Muscle layer of colon (tissue), 2 donors: ENCODE measurements at regions not wholly inside any gene's neighbourhood (a gene's known extent, or its start where the extent isn't known, plus 50 kb on each side); places are given as distances from the start of the nearest gene placed in this dataset.

Source experiments
- H3K27ac ChIP-seq: one replicate; pipeline ENCODE4 v1.7.0; 2013; ENCODE audit warnings: low read depth, mild to moderate bottlenecking, low read length, moderate library complexity
- H3K27me3 ChIP-seq, 2 donors: one replicate each; pipeline ENCODE4 v1.7.0; 2013; ENCODE audit warnings: low read length in 2 of 2, mild to moderate bottlenecking in 2 of 2; ENCODE audit not compliant: insufficient read depth in 2 of 2, control insufficient read depth in 1 of 2
- H3K36me3 ChIP-seq: one replicate; pipeline ENCODE4 v1.7.0; 2013; ENCODE audit warnings: mild to moderate bottlenecking, low read length; ENCODE audit not compliant: insufficient read depth
- H3K4me1 ChIP-seq: one replicate; pipeline ENCODE4 v1.7.0; 2013; ENCODE audit warnings: mild to moderate bottlenecking, low read length; ENCODE audit not compliant: insufficient read depth
- H3K4me3 ChIP-seq, 2 donors: one replicate each; pipeline ENCODE4 v1.7.0; 2013; ENCODE audit warnings: low read length in 2 of 2, low read depth in 1 of 2, mild to moderate bottlenecking in 1 of 2, moderate library complexity in 1 of 2
- H3K9ac ChIP-seq: one replicate; pipeline ENCODE4 v1.7.0; 2013; ENCODE audit warnings: low read length
- H3K9me3 ChIP-seq: one replicate; pipeline ENCODE4 v1.7.0; 2013; ENCODE audit warnings: mild to moderate bottlenecking, low read length
- donor health status: abdominal sarcoma.
- donor health status: Adenocarcinoma of cecum.

GRCh38 chr5:34576891-34577666 is 79.0 kb upstream of the RAI14 start:
- H3K9ac ChIP-seq = no peak overlapping the region
- H3K27me3 ChIP-seq = no peaks in the 10 kb centered on the region
- H3K4me1 ChIP-seq = peaks cover 9% of the 10 kb centered on the region
- no peaks in the 10 kb centered on the region for H3K9me3 ChIP-seq
- no peaks in the 10 kb centered on the region for H3K36me3 ChIP-seq
- H3K4me3 ChIP-seq = no peak overlapping the region
- H3K27ac ChIP-seq = no peak overlapping the region

- Histone ChIP-seq H3K9me3 (no peaks in the 10 kb centered on the region), H3K4me3 (no peak overlapping the region), H3K4me1 (peaks cover 9% of the 10 kb centered on the region), H3K36me3 (no peaks in the 10 kb centered on the region), H3K27ac (no peak overlapping the region), H3K27me3 (no peaks in the 10 kb centered on the region), H3K9ac (no peak overlapping the region)
Measured at GRCh38 chr5:34578962-34579361, 77.2 kb upstream of the RAI14 start.

GRCh38 chr5:34580983-34581382 is 75.1 kb upstream of the RAI14 start:
- Histone ChIP-seq H3K36me3 (no peaks in the 10 kb centered on the region), H3K27me3 (no peaks in the 10 kb centered on the region), H3K4me1 (peaks cover 9% of the 10 kb centered on the region), H3K4me3 (no peak overlapping the region), H3K9me3 (no peaks in the 10 kb centered on the region), H3K9ac (no peak overlapping the region), H3K27ac (no peak overlapping the region)

- Histone ChIP-seq H3K27me3 (no peaks in the 10 kb centered on the region), H3K4me3 (no peak overlapping the region), H3K36me3 (no peaks in the 10 kb centered on the region), H3K27ac (no peak overlapping the region), H3K9ac (no peak overlapping the region), H3K4me1 (peaks cover 2% of the 10 kb centered on the region), H3K9me3 (no peaks in the 10 kb centered on the region)
Measured at GRCh38 chr5:34582371-34582770, 73.8 kb upstream of the RAI14 start.

GRCh38 chr5:34583167-34583566 is 73.0 kb upstream of the RAI14 start:
- Histone ChIP-seq H3K4me3 (no peak overlapping the region), H3K9ac (no peak overlapping the region), H3K27me3 (no peaks in the 10 kb centered on the region), H3K27ac (no peak overlapping the region), H3K36me3 (no peaks in the 10 kb centered on the region), H3K4me1 (no peaks in the 10 kb centered on the region), H3K9me3 (no peaks in the 10 kb centered on the region)

- no peak overlapping the region for H3K4me3 ChIP-seq
- no peak overlapping the region for H3K27ac ChIP-seq
- H3K36me3 ChIP-seq = no peaks in the 10 kb centered on the region
- H3K27me3 ChIP-seq = no peaks in the 10 kb centered on the region
- no peaks in the 10 kb centered on the region for H3K4me1 ChIP-seq
- H3K9ac ChIP-seq = no peak overlapping the region
- H3K9me3 ChIP-seq = no peaks in the 10 kb centered on the region
Measured at GRCh38 chr5:34584165-34584564, 72.0 kb upstream of the RAI14 start.

GRCh38 chr5:34585601-34586104 is 70.5 kb upstream of the RAI14 start:
- Histone ChIP-seq H3K36me3 (no peaks in the 10 kb centered on the region), H3K27me3 (no peaks in the 10 kb centered on the region), H3K4me3 (no peak overlapping the region), H3K9ac (no peak overlapping the region), H3K27ac (no peak overlapping the region), H3K4me1 (no peaks in the 10 kb centered on the region), H3K9me3 (no peaks in the 10 kb centered on the region)

GRCh38 chr5:34586117-34586885 is 69.8 kb upstream of the RAI14 start:
- Histone ChIP-seq H3K9ac (no peak overlapping the region), H3K27ac (no peak overlapping the region), H3K9me3 (no peaks in the 10 kb centered on the region), H3K27me3 (no peaks in the 10 kb centered on the region), H3K4me1 (no peaks in the 10 kb centered on the region), H3K4me3 (no peak overlapping the region), H3K36me3 (no peaks in the 10 kb centered on the region)

GRCh38 chr5:34587355-34588241 is 68.5 kb upstream of the RAI14 start:
- Histone ChIP-seq H3K9me3 (no peaks in the 10 kb centered on the region), H3K4me3 (no peak overlapping the region), H3K27me3 (no peaks in the 10 kb centered on the region), H3K4me1 (no peaks in the 10 kb centered on the region), H3K9ac (no peak overlapping the region), H3K27ac (no peak overlapping the region), H3K36me3 (no peaks in the 10 kb centered on the region)

- Histone ChIP-seq H3K27ac (no peak overlapping the region), H3K4me3 (no peak overlapping the region), H3K36me3 (no peaks in the 10 kb centered on the region), H3K27me3 (no peaks in the 10 kb centered on the region), H3K9me3 (no peaks in the 10 kb centered on the region), H3K9ac (no peak overlapping the region), H3K4me1 (no peaks in the 10 kb centered on the region)
Measured at GRCh38 chr5:34589832-34590231, 66.3 kb upstream of the RAI14 start.

- H3K9me3 ChIP-seq = no peaks in the 10 kb centered on the region
- no peaks in the 10 kb centered on the region for H3K36me3 ChIP-seq
- no peaks in the 10 kb centered on the region for H3K4me1 ChIP-seq
- no peaks in the 10 kb centered on the region for H3K27me3 ChIP-seq
- H3K9ac ChIP-seq = no peak overlapping the region
- H3K27ac ChIP-seq = no peak overlapping the region
- no peak overlapping the region for H3K4me3 ChIP-seq
Measured at GRCh38 chr5:34591723-34592122, 64.4 kb upstream of the RAI14 start.
